ENCODE measurements at regions not wholly inside any gene's neighbourhood (a gene's known extent, or its start where the extent isn't known, plus 50 kb on each side); places are given as distances from the start of the nearest gene placed in this dataset.

DNA sequence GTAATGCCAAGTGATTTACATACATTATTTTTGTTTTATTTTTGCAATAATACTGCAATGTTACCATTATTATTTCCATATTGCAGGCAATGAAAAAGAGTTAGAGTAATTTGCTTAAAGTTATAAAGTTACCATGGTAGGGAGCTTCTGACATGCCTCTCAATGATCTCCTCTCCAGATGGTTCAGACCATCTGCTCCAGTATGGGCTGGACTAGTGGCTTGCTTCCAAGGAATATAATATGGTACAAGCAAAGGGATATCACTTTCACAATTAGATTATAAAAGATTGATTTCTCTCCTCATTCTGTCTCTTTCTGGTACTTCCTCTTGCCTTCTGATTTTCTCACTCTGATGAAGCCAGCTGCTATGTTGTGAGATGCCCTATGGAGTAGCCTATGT, 245.4 kb downstream of the INSIG2 start:
- TF ChIP-seq, protein P1, sequence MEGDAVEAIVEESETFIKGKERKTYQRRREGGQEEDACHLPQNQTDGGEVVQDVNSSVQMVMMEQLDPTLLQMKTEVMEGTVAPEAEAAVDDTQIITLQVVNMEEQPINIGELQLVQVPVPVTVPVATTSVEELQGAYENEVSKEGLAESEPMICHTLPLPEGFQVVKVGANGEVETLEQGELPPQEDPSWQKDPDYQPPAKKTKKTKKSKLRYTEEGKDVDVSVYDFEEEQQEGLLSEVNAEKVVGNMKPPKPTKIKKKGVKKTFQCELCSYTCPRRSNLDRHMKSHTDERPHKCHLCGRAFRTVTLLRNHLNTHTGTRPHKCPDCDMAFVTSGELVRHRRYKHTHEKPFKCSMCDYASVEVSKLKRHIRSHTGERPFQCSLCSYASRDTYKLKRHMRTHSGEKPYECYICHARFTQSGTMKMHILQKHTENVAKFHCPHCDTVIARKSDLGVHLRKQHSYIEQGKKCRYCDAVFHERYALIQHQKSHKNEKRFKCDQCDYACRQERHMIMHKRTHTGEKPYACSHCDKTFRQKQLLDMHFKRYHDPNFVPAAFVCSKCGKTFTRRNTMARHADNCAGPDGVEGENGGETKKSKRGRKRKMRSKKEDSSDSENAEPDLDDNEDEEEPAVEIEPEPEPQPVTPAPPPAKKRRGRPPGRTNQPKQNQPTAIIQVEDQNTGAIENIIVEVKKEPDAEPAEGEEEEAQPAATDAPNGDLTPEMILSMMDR (IDR thresholded peaks at IDR 0.05) = no peak
- TF ChIP-seq POLR2A (IDR thresholded peaks at IDR 0.05) = no peak

Measured in esophagus squamous epithelium (tissue), 4 donors.